GM23248 (cell line): ENCODE measurements at regions not wholly inside any gene's neighbourhood (a gene's known extent, or its start where the extent isn't known, plus 50 kb on each side); places are given as distances from the start of the nearest gene placed in this dataset.

Experiments used
- EZH2 ChIP-seq: fragments of 200-600 bp; sonication (generic); IDR thresholded peaks from 2 replicates; pipeline ENCODE4 v1.6.1; 2018; ENCODE audit warnings: antibody characterized with exemption, mild to moderate bottlenecking; ENCODE audit not compliant: insufficient read depth, poor library complexity, severe bottlenecking
- EZH2phosphoT487 ChIP-seq: fragments of 200-600 bp; sonication (generic); IDR thresholded peaks from 2 replicates; pipeline ENCODE4 v1.6.1; 2018; ENCODE audit warnings: antibody characterized with exemption, moderate library complexity, mild to moderate bottlenecking, low read depth; ENCODE audit not compliant: insufficient read depth

- TF ChIP-seq EZH2phosphoT487 (no peak), EZH2 (no peak)
Measured at GRCh38 chr15:69896606-69897005, 201.1 kb downstream of the TLE3 start.
